GM21529 (cell line): ENCODE measurements at regions not wholly inside any gene's neighbourhood (a gene's known extent, or its start where the extent isn't known, plus 50 kb on each side); places are given as distances from the start of the nearest gene placed in this dataset.

Experiments
- ATAC-seq: cut with Tn5 transposase; IDR thresholded peaks from one replicate; pipeline ENCODE4 v1.9.1; 2021; ENCODE audit not compliant: unreplicated experiment

GRCh38 chr5:77948476-77948875 is 172.3 kb upstream of the TBCA start:
- no peak for ATAC-seq

GRCh38 chr5:77947041-77947428 is 170.9 kb upstream of the TBCA start:
- no peak for ATAC-seq

GRCh38 chr5:77946381-77947040 is 170.4 kb upstream of the TBCA start:
- ATAC-seq = no peak

GRCh38 chr5:77945874-77946273 is 169.7 kb upstream of the TBCA start:
- ATAC-seq = no peak

GRCh38 chr5:77944757-77945340 is 168.7 kb upstream of the TBCA start:
- ATAC-seq = no peak

GRCh38 chr5:77943851-77944250 is 167.7 kb upstream of the TBCA start:
- no peak for ATAC-seq

GRCh38 chr5:77942578-77943239 is 166.6 kb upstream of the TBCA start:
- no peak for ATAC-seq

GRCh38 chr5:77937015-77937908 is 161.1 kb upstream of the TBCA start:
- peak; percentile 80 for ATAC-seq

- peak; percentile 30 for ATAC-seq
Observed at GRCh38 chr5:77936365-77936693, 160.2 kb upstream of the TBCA start.

- ATAC-seq = peak; percentile 57
Observed at GRCh38 chr5:77935506-77936364, 159.6 kb upstream of the TBCA start.

- no peak for ATAC-seq
Observed at GRCh38 chr5:77928776-77929300, 152.7 kb upstream of the TBCA start.

- ATAC-seq = no peak
Observed at GRCh38 chr5:77926337-77926736, 150.2 kb upstream of the TBCA start.

- ATAC-seq = no peak
Observed at GRCh38 chr5:77925503-77925902, 149.4 kb upstream of the TBCA start.

- no peak for ATAC-seq
Observed at GRCh38 chr5:77924081-77924480, 147.9 kb upstream of the TBCA start.

GRCh38 chr5:77923666-77924065 is 147.5 kb upstream of the TBCA start:
- no peak for ATAC-seq

GRCh38 chr5:77921094-77921768 is 145.1 kb upstream of the TBCA start:
- ATAC-seq = no peak

- no peak for ATAC-seq
Observed at GRCh38 chr5:77920359-77921058, 144.4 kb upstream of the TBCA start.

- no peak for ATAC-seq
Observed at GRCh38 chr5:77915346-77915745, 139.2 kb upstream of the TBCA start.

GRCh38 chr5:77912721-77913120 is 136.6 kb upstream of the TBCA start:
- no peak for ATAC-seq
